ENCODE measurements at regions not wholly inside any gene's neighbourhood (a gene's known extent, or its start where the extent isn't known, plus 50 kb on each side); places are given as distances from the start of the nearest gene placed in this dataset.

GRCh38 chr5:68659881-68660280 lies 433.9 kb upstream of the SLC30A5 start:
- ChIA-PET CTCF (no interaction called here), POLR2A (no interaction called here)
- H3K9me2 ChIP-seq: no peaks in the 10 kb centered on the region
- no peaks in the 10 kb centered on the region for H3K36me3 ChIP-seq (replicated peaks in 1 of 2; ENCODE audit: control insufficient read depth in 1 of 2, insufficient read depth in 2 of 2, low read length in 1 of 2)
- no peak overlapping the region for H3K27ac ChIP-seq (ENCODE audit: low read depth in 2 of 2, low read length in 1 of 2)
- H3K9ac ChIP-seq: no peak overlapping the region
- DNase-seq: no peak
- H2AFZ ChIP-seq (ENCODE audit: low read depth): no peak overlapping the region
- H4K20me1 ChIP-seq (ENCODE audit: insufficient read depth): no peaks in the 10 kb centered on the region
- no peaks in the 10 kb centered on the region; a peak in 1 of 4 replicates for H3K4me1 ChIP-seq (ENCODE audit: control insufficient read depth in 1 of 2, insufficient read depth in 2 of 2, low read depth in 1 of 2, low read length in 1 of 2)
- TF ChIP-seq EZH2phosphoT487 (IDR thresholded peaks at IDR 0.05; ENCODE audit: borderline replicate concordance, low read depth): no peak
- TF ChIP-seq FOSL2 (IDR thresholded peaks at IDR 0.05; ENCODE audit: borderline replicate concordance, low read depth): no peak
- no peak for TF ChIP-seq TAF1 (IDR thresholded peaks at IDR 0.05; ENCODE audit: borderline replicate concordance, low read depth, low read length)
- TF ChIP-seq POLR2AphosphoS5 (IDR thresholded peaks at IDR 0.05; ENCODE audit: low read depth, low read length): no peak
- no peak for TF ChIP-seq MAX (IDR thresholded peaks at IDR 0.05; ENCODE audit: low read depth)
- TF ChIP-seq RAD21 (IDR thresholded peaks at IDR 0.05; ENCODE audit: low read length): no peak
- no peak for TF ChIP-seq FOXJ3 (CRISPR knock-in tag; IDR thresholded peaks at IDR 0.05)
- no peak for TF ChIP-seq REST (IDR thresholded peaks at IDR 0.05; ENCODE audit: low read depth, low read length)
- no peak for TF ChIP-seq RFX5 (IDR thresholded peaks at IDR 0.05; ENCODE audit: low read length)
- no peak for TF ChIP-seq USF2 (IDR thresholded peaks at IDR 0.05; ENCODE audit: borderline replicate concordance, low read depth, low read length)
- no peak for TF ChIP-seq GATA2 (CRISPR knock-in tag; IDR thresholded peaks at IDR 0.05)
- TF ChIP-seq MXI1 (IDR thresholded peaks at IDR 0.05; ENCODE audit: low read depth, low read length): no peak
- no peak for TF ChIP-seq RXRA (IDR thresholded peaks at IDR 0.05; ENCODE audit: borderline replicate concordance, low read depth)
- TF ChIP-seq FOXM1 (IDR thresholded peaks at IDR 0.05; ENCODE audit: low read depth): no peak
- TF ChIP-seq GABPA (IDR thresholded peaks at IDR 0.05; ENCODE audit: low read depth): no peak
- TF ChIP-seq EP300 (IDR thresholded peaks at IDR 0.05; ENCODE audit: borderline replicate concordance in 1 of 2, low read depth in 1 of 2, low read length in 1 of 2): no peak
- no peaks in the 10 kb centered on the region for H3K79me2 ChIP-seq (ENCODE audit: insufficient read depth)
- 52% methylated on average over 3 of the region's 3 CpGs for WGBS (ENCODE audit: low lambda C conversion rate)
- no peaks in the 10 kb centered on the region for H3F3A ChIP-seq (replicated peaks; ENCODE audit: insufficient read depth)
- H3K4me2 ChIP-seq: no peak overlapping the region
- no peaks in the 10 kb centered on the region for H3K27me3 ChIP-seq (ENCODE audit: insufficient read depth)
- no peaks in the 10 kb centered on the region for H3K9me3 ChIP-seq
- no peak overlapping the region for H3K4me3 ChIP-seq (ENCODE audit: low read depth in 2 of 2, low read length in 1 of 2)
